A204.1 (cell line): ENCODE measurements at regions not wholly inside any gene's neighbourhood (a gene's known extent, or its start where the extent isn't known, plus 50 kb on each side); places are given as distances from the start of the nearest gene placed in this dataset.
"Not testable (repeated sequence)": the region's sequence is repeated elsewhere in the genome, so short reads cannot be mapped to it uniquely, and the experiment has no call there.

ENCODE experiments used
- FAIRE-seq: peaks from 2 replicates; lab custom pipeline; 2012; peaks lifted over from hg19 to GRCh38; lab: Jason Lieb, UNC

- FAIRE-seq, result no peak
These were observed 66.7 kb upstream of the EIF5 start for GRCh38 chr14:103267226-103267910.

- FAIRE-seq, result no peak
These were observed 62.8 kb upstream of the EIF5 start for GRCh38 chr14:103271189-103271588.

- FAIRE-seq, result no peak
These were observed 60.8 kb upstream of the EIF5 start for GRCh38 chr14:103273145-103273744.

- FAIRE-seq, result no peak
These were observed 60.1 kb upstream of the EIF5 start for GRCh38 chr14:103273745-103274615.

- FAIRE-seq, result no peak
These were observed 59.0 kb upstream of the EIF5 start for GRCh38 chr14:103275000-103275399.

- FAIRE-seq, result no peak
These were observed 56.1 kb upstream of the EIF5 start for GRCh38 chr14:103277931-103278330.

GRCh38 chr14:103279142-103280025 lies 54.7 kb upstream of the EIF5 start:
- FAIRE-seq, result no peak

GRCh38 chr14:103280278-103280928 lies 53.6 kb upstream of the EIF5 start:
- FAIRE-seq, result no peak

GRCh38 chr14:103281496-103282231 lies 52.4 kb upstream of the EIF5 start:
- FAIRE-seq, result no peak

- not testable (repeated sequence) for FAIRE-seq
These were observed 51.7 kb upstream of the EIF5 start for GRCh38 chr14:103282309-103282708.

GRCh38 chr14:103282932-103283331 lies 51.1 kb upstream of the EIF5 start:
- FAIRE-seq, result no peak

GRCh38 chr14:103283916-103284315 lies 50.1 kb upstream of the EIF5 start:
- FAIRE-seq, result no peak
